Gastroesophageal sphincter (tissue), 2 donors: ENCODE measurements at regions not wholly inside any gene's neighbourhood (a gene's known extent, or its start where the extent isn't known, plus 50 kb on each side); places are given as distances from the start of the nearest gene placed in this dataset.

Experiments
- EP300 ChIP-seq: sonication (generic); formaldehyde crosslinking; IDR thresholded peaks from one replicate; pipeline ENCODE4 v1.6.1; 2017; ENCODE audit warnings: antibody characterized with exemption, mild to moderate bottlenecking
- POLR2A ChIP-seq, 2 donors: fragments of 450-650 bp; IDR thresholded peaks; one replicate each; pipeline ENCODE4 v1.6.1; 2017; ENCODE audit warnings: antibody characterized with exemption in 2 of 2, mild to moderate bottlenecking in 2 of 2, moderate library complexity in 1 of 2
- POLR2AphosphoS5 ChIP-seq: sonication (generic); formaldehyde crosslinking; IDR thresholded peaks from one replicate; pipeline ENCODE4 v1.6.1; 2017; ENCODE audit warnings: antibody characterized with exemption

- TF ChIP-seq POLR2A (IDR thresholded peaks at IDR 0.05): no peak
- no peak for TF ChIP-seq EP300
- TF ChIP-seq POLR2AphosphoS5: no peak
These were observed 80.1 kb downstream of the ZNF280B start for GRCh38 chr22:22428222-22429098.
